H1 (cell line): ENCODE measurements at regions not wholly inside any gene's neighbourhood (a gene's known extent, or its start where the extent isn't known, plus 50 kb on each side); places are given as distances from the start of the nearest gene placed in this dataset.

Experiments
- CBX5 ChIP-seq: fragments of 300-800, 300-1000 bp; sonication (generic); IDR thresholded peaks from 2 replicates; pipeline ENCODE4 v1.7.1; 2016; ENCODE audit warnings: antibody characterized with exemption, low read length, low read depth
- CHD2 ChIP-seq: IDR thresholded peaks from 2 replicates; pipeline ENCODE4 v1.6.1; 2012; ENCODE audit warnings: low read length, improper control_type of control experiment
- EP300 ChIP-seq, 2 experiments: IDR thresholded peaks; 1 replicate in 1 of 2; 2 replicates in 1 of 2; pipeline ENCODE4 v1.6.1; 2011 to 2012; ENCODE audit warnings: low read depth in 2 of 2, low read length in 2 of 2, mild to moderate bottlenecking in 2 of 2, borderline replicate concordance in 1 of 2, inconsistent platforms in 1 of 2, moderate library complexity in 1 of 2
- POLR2A ChIP-seq, 2 experiments: IDR thresholded peaks; 1 replicate in 1 of 2; 2 replicates in 1 of 2; pipeline ENCODE4 v1.6.1; 2011; ENCODE audit warnings: low read depth in 2 of 2, low read length in 2 of 2, mild to moderate bottlenecking in 2 of 2; ENCODE audit errors: control extremely low read depth in 1 of 2
- RFX5 ChIP-seq: IDR thresholded peaks from 2 replicates; pipeline ENCODE4 v1.6.1; 2011; ENCODE audit warnings: low read depth, low read length, improper control_type of control experiment, borderline replicate concordance
- SIN3A ChIP-seq, 2 experiments: IDR thresholded peaks in 1 of 2; conservative IDR thresholded peaks in 1 of 2; 2 replicates each; pipeline ENCODE4 v1.6.1; 2011 to 2012; ENCODE audit warnings: low read length in 2 of 2, improper control_type of control experiment in 1 of 2, low read depth in 1 of 2, mild to moderate bottlenecking in 1 of 2
- SRF ChIP-seq: IDR thresholded peaks from 2 replicates; pipeline ENCODE4 v1.6.1; 2011; ENCODE audit warnings: mild to moderate bottlenecking, low read depth, low read length, moderate library complexity
- TCF12 ChIP-seq: IDR thresholded peaks from 2 replicates; pipeline ENCODE4 v1.6.1; 2011; ENCODE audit warnings: low read depth, mild to moderate bottlenecking, low read length
- ZNF274 ChIP-seq: IDR thresholded peaks from 2 replicates; pipeline ENCODE4 v1.7.0; 2012; ENCODE audit warnings: low read length, borderline replicate concordance; ENCODE audit errors: extremely low read depth
- TF ChIP-seq, protein P1 (sequence below), 3 experiments: IDR thresholded peaks; 1 replicate in 2 of 3; 2 replicates in 1 of 3; pipeline versions ENCODE4 v1.5.1 to v1.6.1; 2011; ENCODE audit warnings: low read length in 3 of 3, mild to moderate bottlenecking in 3 of 3, inconsistent platforms in 2 of 3, low read depth in 1 of 3, moderate library complexity in 1 of 3; ENCODE audit not compliant: insufficient read depth in 1 of 3; ENCODE audit errors: control extremely low read depth in 1 of 3

DNA sequence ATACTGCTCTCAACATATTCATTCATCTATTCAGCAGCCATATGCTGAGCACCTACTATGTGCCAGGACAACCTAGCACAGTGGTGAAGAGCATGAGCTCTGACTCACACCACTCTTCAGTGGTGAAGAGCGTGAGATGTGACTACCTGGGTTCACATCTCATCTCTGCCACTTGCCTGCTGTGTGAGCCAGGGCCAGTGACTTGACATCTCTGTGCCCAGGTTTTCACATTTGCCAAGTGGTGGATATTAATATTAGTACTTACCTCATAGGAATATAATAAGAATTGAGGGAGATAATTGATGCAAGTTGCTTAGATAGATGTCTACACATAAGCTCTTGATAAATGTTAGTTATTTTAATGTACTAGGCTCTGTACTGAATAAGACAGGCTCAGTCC, 488.9 kb downstream of the PTPRU start:
- TF ChIP-seq TCF12 (no peak), CBX5 (no peak), RFX5 (no peak), POLR2A (IDR thresholded peaks at IDR 0.05; ENCODE audit: control extremely low read depth in 1 of 2, low read depth in 2 of 2, low read length in 2 of 2) (no peak), SRF (no peak), CHD2 (no peak), SIN3A (conservative IDR thresholded peaks at IDR 0.05 in 1 of 2, IDR thresholded peaks at IDR 0.05 in 1 of 2; ENCODE audit: low read depth in 1 of 2, low read length in 2 of 2) (no peak), ZNF274 (no peak), EP300 (IDR thresholded peaks at IDR 0.05; ENCODE audit: borderline replicate concordance in 1 of 2, low read depth in 2 of 2, low read length in 2 of 2) (no peak)
- TF ChIP-seq, protein P1, sequence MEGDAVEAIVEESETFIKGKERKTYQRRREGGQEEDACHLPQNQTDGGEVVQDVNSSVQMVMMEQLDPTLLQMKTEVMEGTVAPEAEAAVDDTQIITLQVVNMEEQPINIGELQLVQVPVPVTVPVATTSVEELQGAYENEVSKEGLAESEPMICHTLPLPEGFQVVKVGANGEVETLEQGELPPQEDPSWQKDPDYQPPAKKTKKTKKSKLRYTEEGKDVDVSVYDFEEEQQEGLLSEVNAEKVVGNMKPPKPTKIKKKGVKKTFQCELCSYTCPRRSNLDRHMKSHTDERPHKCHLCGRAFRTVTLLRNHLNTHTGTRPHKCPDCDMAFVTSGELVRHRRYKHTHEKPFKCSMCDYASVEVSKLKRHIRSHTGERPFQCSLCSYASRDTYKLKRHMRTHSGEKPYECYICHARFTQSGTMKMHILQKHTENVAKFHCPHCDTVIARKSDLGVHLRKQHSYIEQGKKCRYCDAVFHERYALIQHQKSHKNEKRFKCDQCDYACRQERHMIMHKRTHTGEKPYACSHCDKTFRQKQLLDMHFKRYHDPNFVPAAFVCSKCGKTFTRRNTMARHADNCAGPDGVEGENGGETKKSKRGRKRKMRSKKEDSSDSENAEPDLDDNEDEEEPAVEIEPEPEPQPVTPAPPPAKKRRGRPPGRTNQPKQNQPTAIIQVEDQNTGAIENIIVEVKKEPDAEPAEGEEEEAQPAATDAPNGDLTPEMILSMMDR (IDR thresholded peaks at IDR 0.05; ENCODE audit: control extremely low read depth in 1 of 3, insufficient read depth in 1 of 3, low read depth in 1 of 3, low read length in 3 of 3) = no peak
